Loucy (cell line): ENCODE measurements at regions not wholly inside any gene's neighbourhood (a gene's known extent, or its start where the extent isn't known, plus 50 kb on each side); places are given as distances from the start of the nearest gene placed in this dataset.
"Not testable (repeated sequence)": the region's sequence is repeated elsewhere in the genome, so short reads cannot be mapped to it uniquely, and the experiment has no call there.

Experiments
- CTCF ChIP-seq: fragments of 200-600 bp; sonication (generic); conservative IDR thresholded peaks from 2 replicates; pipeline ENCODE4 v1.5.1; 2014; ENCODE audit warnings: mild to moderate bottlenecking, antibody characterized with exemption, low read length
- EZH2phosphoT487 ChIP-seq: fragments of 200-600 bp; IDR thresholded peaks from 2 replicates; pipeline ENCODE4 v1.6.1; 2018; ENCODE audit warnings: antibody characterized with exemption, mild to moderate bottlenecking, moderate library complexity, borderline replicate concordance

- not testable (repeated sequence) for TF ChIP-seq CTCF, EZH2phosphoT487
Observed at GRCh38 chr5:62196532-62196931, 109.5 kb upstream of the KIF2A start.
